Spleen (tissue), 11 donors: ENCODE measurements at regions not wholly inside any gene's neighbourhood (a gene's known extent, or its start where the extent isn't known, plus 50 kb on each side); places are given as distances from the start of the nearest gene placed in this dataset.

Experiments used
- DNase-seq: peaks from one replicate; pipeline ENCODE4 v3.0.0-alpha.2; 2020
- H3K27ac ChIP-seq, 8 donors: fragments of 200-600 bp; sonication (generic) in 7 of 8; 1 replicate in 4 of 8; 2 replicates in 4 of 8; pipeline versions ENCODE4 v1.5.0 to v1.8.0; 2016 to 2021; ENCODE audit warnings: inconsistent platforms in 4 of 8, mild to moderate bottlenecking in 4 of 8, moderate library complexity in 1 of 8
- H3K27me3 ChIP-seq, 7 donors: fragments of 200-600 bp; sonication (generic) in 6 of 7; replicated peaks in 1 of 7; 1 replicate in 4 of 7; 2 replicates in 3 of 7; pipeline versions ENCODE4 v1.5.0 to v1.8.0; 2016 to 2021; ENCODE audit warnings: inconsistent platforms in 3 of 7, mild to moderate bottlenecking in 1 of 7
- H3K36me3 ChIP-seq, 6 donors: fragments of 200-600 bp; sonication (generic) in 5 of 6; 1 replicate in 4 of 6; 2 replicates in 2 of 6; pipeline versions ENCODE4 v1.5.0 to v1.8.0; 2016 to 2021; ENCODE audit warnings: inconsistent platforms in 2 of 6
- H3K4me1 ChIP-seq, 6 donors: fragments of 200-600 bp; sonication (generic) in 5 of 6; 1 replicate in 3 of 6; 2 replicates in 3 of 6; pipeline versions ENCODE4 v1.5.0 to v1.8.0; 2016 to 2021; ENCODE audit warnings: inconsistent platforms in 3 of 6
- H3K4me3 ChIP-seq, 8 donors: fragments of 200-600 bp; sonication (generic) in 7 of 8; 1 replicate in 4 of 8; 2 replicates in 4 of 8; pipeline versions ENCODE4 v1.5.0 to v1.8.0; 2016 to 2021; ENCODE audit warnings: inconsistent platforms in 4 of 8, mild to moderate bottlenecking in 4 of 8, moderate library complexity in 2 of 8
- H3K9me3 ChIP-seq, 8 donors: fragments of 200-600 bp; sonication (generic) in 7 of 8; 1 replicate in 4 of 8; 2 replicates in 4 of 8; pipeline versions ENCODE4 v1.5.0 to v1.8.0; 2016 to 2021; ENCODE audit warnings: inconsistent platforms in 4 of 8
- POLR2A ChIP-seq, 3 donors: fragments of 450-650 bp; IDR thresholded peaks; one replicate each; pipeline ENCODE4 v1.5.1; 2017; ENCODE audit warnings: antibody characterized with exemption in 3 of 3, mild to moderate bottlenecking in 1 of 3
- POLR2AphosphoS5 ChIP-seq, 3 donors: sonication (generic); formaldehyde crosslinking; IDR thresholded peaks; one replicate each; pipeline ENCODE4 v1.5.1; 2017; ENCODE audit warnings: antibody characterized with exemption in 3 of 3
- WGBS, 5 donors: extraction: QIAGEN DNeasy Blood & Tissue Kit in 3 of 5; methylation state at CpG; one replicate each; pipeline versions ENCODE4 v1.1.5 to v1.1.7; 2013 to 2018; 5-methylcytosine and 5-hydroxymethylcytosine counted together
- intact Hi-C: fragments of 100-400 bp; cut with DNase I; formaldehyde crosslinking; loops from one replicate; pipeline ENCODE4 v1.15.0; 2023; ENCODE audit warnings: low total_unique reads
- TF ChIP-seq, protein P1 (sequence below), 11 experiments: fragments of 200-600 bp in 7 of 11; fragments of 450-650 bp in 4 of 11; sonication (generic) in 4 of 11; IDR thresholded peaks in 8 of 11; conservative IDR thresholded peaks in 3 of 11; 1 replicate in 7 of 11; 2 replicates in 4 of 11; pipeline versions ENCODE4 v1.4.0 to v1.8.0; 2016 to 2021; ENCODE audit warnings: antibody characterized with exemption in 11 of 11, inconsistent platforms in 4 of 11, mild to moderate bottlenecking in 1 of 11
- donor health status: healthy with polysubstance abuse.
- donor health status: DM: no; HTN: no; CAD: no; lungs with moderate emphysema.
- donor health status: DM: no; HTN: no; CAD: no.
- donor health status: Bipolar disorder and iron deficiency.
- donor health status: healthy.
- donor health status: DM: no; HTN: no; CAD: no.
- donor health status: DM: yes; HTN: yes; CAD: no.

DNA sequence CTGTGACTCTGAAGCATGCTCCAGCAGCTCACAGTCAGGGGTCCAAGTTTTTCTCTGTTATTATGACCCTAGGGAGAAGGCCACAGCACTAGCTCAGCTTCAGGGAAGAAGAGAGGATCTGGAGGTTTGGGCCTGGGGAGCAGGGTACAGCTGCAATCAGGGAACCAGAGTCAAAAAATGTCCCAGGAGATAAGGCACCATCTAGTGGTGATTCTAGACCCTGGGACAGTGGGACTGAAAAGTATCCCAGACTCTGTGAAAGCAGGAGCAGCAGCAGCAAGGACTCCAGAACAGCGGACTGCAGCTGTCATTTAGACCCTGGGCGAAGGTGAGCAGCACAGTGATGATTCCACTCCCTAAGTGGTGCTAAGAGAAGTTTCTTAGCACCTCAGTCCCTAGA, 278.4 kb upstream of the DDX18 start:
- WGBS, 5 donors = 38 to 78% (median 68%) methylated on average over 2 of the region's 2 CpGs
- no peak for DNase-seq

GRCh38 chr2:117537032-117537431, 277.5 kb upstream of the DDX18 start:
- TF ChIP-seq, protein P1, sequence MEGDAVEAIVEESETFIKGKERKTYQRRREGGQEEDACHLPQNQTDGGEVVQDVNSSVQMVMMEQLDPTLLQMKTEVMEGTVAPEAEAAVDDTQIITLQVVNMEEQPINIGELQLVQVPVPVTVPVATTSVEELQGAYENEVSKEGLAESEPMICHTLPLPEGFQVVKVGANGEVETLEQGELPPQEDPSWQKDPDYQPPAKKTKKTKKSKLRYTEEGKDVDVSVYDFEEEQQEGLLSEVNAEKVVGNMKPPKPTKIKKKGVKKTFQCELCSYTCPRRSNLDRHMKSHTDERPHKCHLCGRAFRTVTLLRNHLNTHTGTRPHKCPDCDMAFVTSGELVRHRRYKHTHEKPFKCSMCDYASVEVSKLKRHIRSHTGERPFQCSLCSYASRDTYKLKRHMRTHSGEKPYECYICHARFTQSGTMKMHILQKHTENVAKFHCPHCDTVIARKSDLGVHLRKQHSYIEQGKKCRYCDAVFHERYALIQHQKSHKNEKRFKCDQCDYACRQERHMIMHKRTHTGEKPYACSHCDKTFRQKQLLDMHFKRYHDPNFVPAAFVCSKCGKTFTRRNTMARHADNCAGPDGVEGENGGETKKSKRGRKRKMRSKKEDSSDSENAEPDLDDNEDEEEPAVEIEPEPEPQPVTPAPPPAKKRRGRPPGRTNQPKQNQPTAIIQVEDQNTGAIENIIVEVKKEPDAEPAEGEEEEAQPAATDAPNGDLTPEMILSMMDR (IDR thresholded peaks at IDR 0.05 in 8 of 11, conservative IDR thresholded peaks at IDR 0.05 in 3 of 11) = no peak
- no peak for TF ChIP-seq POLR2AphosphoS5 (IDR thresholded peaks at IDR 0.05)
- TF ChIP-seq POLR2A (IDR thresholded peaks at IDR 0.05) = no peak
- Histone ChIP-seq H3K36me3 (no peaks in the 10 kb centered on the region), H3K4me1 (no peaks in the 10 kb centered on the region), H3K27ac (no peak overlapping the region), H3K27me3 (no peaks in the 10 kb centered on the region), H3K4me3 (no peak overlapping the region), H3K9me3 (peaks cover 0 to 28% (median 21%) of the 10 kb centered on the region in 8 donors)
- 45 to 84% (median 72%) methylated on average over 3 to 4 of the region's 4 CpGs for WGBS, 5 donors
- intact Hi-C loops = no loop called here
- DNase-seq = no peak

More for the DNA sequence above, 278.4 kb upstream of the DDX18 start:
- Histone ChIP-seq H3K4me3 (no peak overlapping the region), H3K27me3 (no peaks in the 10 kb centered on the region), H3K27ac (no peak overlapping the region), H3K36me3 (no peaks in the 10 kb centered on the region), H3K4me1 (no peaks in the 10 kb centered on the region), H3K9me3 (peaks cover 0 to 31% (median 24%) of the 10 kb centered on the region in 8 donors)
- intact Hi-C loops = no loop called here
- no peak for TF ChIP-seq POLR2A (IDR thresholded peaks at IDR 0.05)
- TF ChIP-seq, protein P1 (IDR thresholded peaks at IDR 0.05 in 8 of 11, conservative IDR thresholded peaks at IDR 0.05 in 3 of 11) = peak in 3 of 11 experiments; percentile 16 to 26 (median 19)
- no peak for TF ChIP-seq POLR2AphosphoS5 (IDR thresholded peaks at IDR 0.05)

DNA sequence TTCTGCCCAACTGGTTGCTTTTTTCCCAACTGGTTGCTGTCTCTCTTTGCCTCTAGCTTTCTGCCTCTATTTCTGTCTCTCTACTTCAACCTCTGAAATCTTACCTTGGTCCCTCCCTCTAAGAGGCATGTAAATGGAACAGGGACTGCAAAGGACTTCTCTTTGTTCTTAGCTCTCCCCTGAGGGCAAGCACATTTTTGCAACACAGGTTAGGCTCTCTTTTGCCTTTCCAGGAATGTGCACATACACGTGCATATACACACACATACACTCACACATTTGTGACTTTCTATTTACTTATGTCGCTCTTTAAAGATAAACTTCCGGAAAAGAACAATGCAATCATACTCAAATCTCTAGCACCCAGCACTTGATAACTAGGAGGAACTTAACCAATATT, 262.6 kb upstream of the DDX18 start:
- Histone ChIP-seq H3K4me1 (no peaks in the 10 kb centered on the region), H3K27me3 (no peaks in the 10 kb centered on the region), H3K36me3 (no peaks in the 10 kb centered on the region), H3K9me3 (no peaks in the 10 kb centered on the region), H3K27ac (no peak overlapping the region), H3K4me3 (no peak overlapping the region)
- no peak for DNase-seq
- TF ChIP-seq POLR2AphosphoS5 (IDR thresholded peaks at IDR 0.05) (no peak), POLR2A (IDR thresholded peaks at IDR 0.05) (no peak)
- TF ChIP-seq, protein P1 (IDR thresholded peaks at IDR 0.05 in 8 of 11, conservative IDR thresholded peaks at IDR 0.05 in 3 of 11) = no peak
- intact Hi-C loops = no loop called here
- WGBS, 5 donors = 43 to 57% (median 49%) methylated on average over 3 of the region's 3 CpGs

DNA sequence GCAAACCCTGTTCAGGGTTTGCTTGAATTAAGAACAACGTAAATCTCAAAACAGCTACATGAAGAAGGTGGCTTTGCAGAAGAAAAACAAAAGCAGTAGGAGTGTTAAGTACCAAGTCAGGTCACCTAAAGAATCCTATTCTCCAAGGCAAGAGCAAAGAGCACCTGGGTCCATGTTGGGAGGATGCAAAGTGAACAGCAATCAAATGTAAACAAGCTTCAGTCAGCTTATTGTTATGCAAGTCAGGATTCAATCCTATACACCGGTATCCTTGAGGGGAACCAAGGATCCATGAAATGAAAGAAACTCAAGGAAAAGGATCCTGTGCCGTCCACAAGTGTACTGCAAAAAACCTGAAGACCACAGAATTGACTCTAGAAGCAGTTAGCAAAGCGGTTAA, 261.0 kb upstream of the DDX18 start:
- no peaks in the 10 kb centered on the region for H3K9me3 ChIP-seq
- 60 to 74% (median 66%) methylated on average over 4 of the region's 4 CpGs for WGBS, 5 donors
- H3K36me3 ChIP-seq = no peaks in the 10 kb centered on the region
- H3K4me1 ChIP-seq = no peaks in the 10 kb centered on the region
- DNase-seq = no peak
- no peaks in the 10 kb centered on the region for H3K27me3 ChIP-seq
- no peak overlapping the region for H3K27ac ChIP-seq
- intact Hi-C loops = no loop called here
- H3K4me3 ChIP-seq = no peak overlapping the region
- TF ChIP-seq, protein P1 (IDR thresholded peaks at IDR 0.05 in 8 of 11, conservative IDR thresholded peaks at IDR 0.05 in 3 of 11) = no peak
- no peak for TF ChIP-seq POLR2A (IDR thresholded peaks at IDR 0.05)
- no peak for TF ChIP-seq POLR2AphosphoS5 (IDR thresholded peaks at IDR 0.05)
